ENCODE measurements at regions not wholly inside any gene's neighbourhood (a gene's known extent, or its start where the extent isn't known, plus 50 kb on each side); places are given as distances from the start of the nearest gene placed in this dataset.

GRCh38 chr5:169460123-169460522 is 123.5 kb upstream of the SPDL1 start:
- CTCF ChIA-PET: no interaction called here
- no peak for ATAC-seq

More at GRCh38 chr5:169460123-169460522, 123.5 kb upstream of the SPDL1 start:
- Histone ChIP-seq H3K9ac (ENCODE audit: low read length) (no peak overlapping the region), H3K27ac (ENCODE audit: low read depth, low read length) (no peak overlapping the region), H4K20me1 (ENCODE audit: insufficient read depth) (no peaks in the 10 kb centered on the region), H3K9me2 (ENCODE audit: insufficient read depth) (no peaks in the 10 kb centered on the region), H3K4me1 (ENCODE audit: control insufficient read depth in 1 of 2, insufficient read depth in 2 of 2, low read length in 2 of 2) (no peaks in the 10 kb centered on the region), H3K9me3 (ENCODE audit: control insufficient read depth in 1 of 2, insufficient read depth in 1 of 2, low read depth in 1 of 2, low read length in 2 of 2) (no peaks in the 10 kb centered on the region), H3K4me2 (ENCODE audit: low read length) (no peak overlapping the region), H3K27me3 (ENCODE audit: insufficient read depth, low read length) (no peaks in the 10 kb centered on the region; the same call in 1 of the 2 replicates), H3K36me3 (ENCODE audit: control insufficient read depth in 1 of 2, insufficient read depth in 2 of 2, low read length in 2 of 2) (no peaks in the 10 kb centered on the region), H3K4me3 (replicated peaks in 1 of 2; ENCODE audit: low read depth in 1 of 2, low read length in 2 of 2) (no peak overlapping the region), H2AFZ (ENCODE audit: low read depth, low read length, poor library complexity, severe bottlenecking) (no peak overlapping the region), H3K79me2 (ENCODE audit: insufficient read depth, low read length) (no peaks in the 10 kb centered on the region)
- BruUV-seq (replicated peaks): no TSS peak
- ChIA-PET POLR2A (no interaction called here), RAD21 (ENCODE audit: low non-redundant PET in 1 of 2, low total read pairs in 2 of 2, uncharacterized antibody in 2 of 2, unreplicated experiment in 2 of 2) (no interaction called here)
- intact Hi-C loops (cut with micrococcal nuclease): no loop called here
- no peak for TF ChIP-seq JUND (IDR thresholded peaks at IDR 0.05)
- no peak for TF ChIP-seq MAX (IDR thresholded peaks at IDR 0.05)
- TF ChIP-seq REST (IDR thresholded peaks at IDR 0.05; ENCODE audit: low read depth): no peak
- DNase-seq (ENCODE audit: low read depth, low spot score): no peak

Data from HCT116 (cell line).